MV-4-11 (cell line): ENCODE measurements at regions not wholly inside any gene's neighbourhood (a gene's known extent, or its start where the extent isn't known, plus 50 kb on each side); places are given as distances from the start of the nearest gene placed in this dataset.

Source experiments
- DNase-seq: peaks from one replicate; lab custom pipeline; 2025; lab: John Stamatoyannopoulos, UW

DNA sequence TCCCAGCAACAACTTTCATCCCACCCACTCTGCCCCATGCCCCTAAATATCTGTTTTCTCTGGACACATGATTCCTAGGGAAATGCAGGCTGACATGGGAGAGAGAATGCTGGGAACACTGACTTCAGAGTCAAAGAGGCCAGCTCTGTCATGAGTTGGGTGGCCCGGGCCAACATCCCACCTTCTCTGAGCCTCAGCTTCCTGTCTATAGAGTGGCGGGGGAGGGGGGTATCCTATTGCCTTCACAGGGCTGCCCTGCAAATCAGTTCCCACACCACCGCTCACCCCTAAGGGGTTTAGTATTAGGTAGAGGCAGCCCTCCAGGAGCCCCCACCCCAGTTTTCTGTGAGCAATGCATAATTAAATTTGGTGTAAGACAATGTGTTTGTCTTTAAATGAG lies 175.0 kb upstream of the NCAM1 start:
- DNase-seq, result no peak

DNA sequence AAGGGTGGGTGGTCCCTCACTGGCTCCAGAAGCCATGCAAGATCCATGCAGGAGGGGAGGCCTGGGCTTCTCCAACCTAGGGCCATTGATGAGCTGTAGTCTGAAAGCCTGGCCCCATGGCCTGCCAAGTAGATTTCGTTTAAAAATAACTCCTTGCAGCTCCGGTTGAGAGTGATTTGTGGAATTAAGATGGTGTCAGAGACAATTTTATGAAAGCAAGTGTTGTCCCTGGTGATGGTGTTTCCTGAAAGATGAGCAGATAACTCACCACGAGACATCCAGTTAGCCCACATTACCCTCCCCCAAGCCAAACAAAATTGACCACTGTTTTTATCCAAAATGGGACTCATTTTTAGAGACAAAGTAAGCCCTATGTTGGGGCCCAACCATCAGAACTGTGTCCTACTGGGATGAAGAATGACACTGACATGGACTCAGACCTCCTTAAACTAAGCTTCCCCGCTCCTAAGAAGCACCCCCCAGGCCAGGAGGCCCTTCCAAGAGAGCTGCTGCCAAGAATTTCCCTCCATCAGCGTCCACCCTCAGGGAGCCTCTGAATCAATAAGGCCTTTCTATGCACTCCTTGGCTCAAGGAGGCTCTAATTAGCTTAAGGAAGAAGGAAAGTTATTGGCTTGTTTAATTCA lies 174.2 kb upstream of the NCAM1 start:
- DNase-seq, result no peak

DNA sequence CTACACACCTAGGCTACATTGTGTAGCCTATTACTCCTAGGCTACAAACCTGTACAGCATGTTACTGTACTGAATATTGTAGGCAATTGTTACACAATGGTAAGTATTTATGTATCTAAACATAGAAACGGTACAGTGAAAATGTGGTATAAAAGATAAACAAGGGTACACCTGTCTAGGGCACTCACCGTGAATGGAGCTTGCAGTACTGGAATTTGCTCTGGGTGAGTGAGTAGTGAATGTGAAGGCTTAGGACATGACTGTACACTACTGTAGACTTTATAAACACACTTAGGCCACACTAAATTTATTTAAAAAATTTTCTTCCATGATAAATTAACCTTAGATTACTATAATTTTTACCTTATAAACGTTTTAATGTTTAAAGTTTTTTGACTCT lies 171.7 kb upstream of the NCAM1 start:
- DNase-seq, result no peak

DNA sequence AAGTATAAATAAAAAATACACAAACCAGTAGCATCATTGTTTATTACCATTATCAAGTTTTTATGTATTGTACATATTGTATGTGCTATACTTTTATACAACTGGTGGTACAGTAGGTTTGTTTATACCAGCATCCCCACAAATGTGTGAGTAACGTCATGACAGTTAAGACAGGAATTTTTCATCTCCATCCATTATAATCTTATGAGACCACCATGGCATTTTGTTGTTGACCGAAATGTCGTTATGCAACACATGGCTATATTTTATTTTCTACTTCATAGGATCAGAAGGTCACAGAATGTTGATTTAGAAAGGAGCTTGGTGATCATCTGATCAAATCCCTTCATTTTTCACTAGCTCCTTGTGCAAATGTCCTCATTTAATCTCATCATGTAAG lies 170.9 kb upstream of the NCAM1 start:
- DNase-seq, result no peak

DNA sequence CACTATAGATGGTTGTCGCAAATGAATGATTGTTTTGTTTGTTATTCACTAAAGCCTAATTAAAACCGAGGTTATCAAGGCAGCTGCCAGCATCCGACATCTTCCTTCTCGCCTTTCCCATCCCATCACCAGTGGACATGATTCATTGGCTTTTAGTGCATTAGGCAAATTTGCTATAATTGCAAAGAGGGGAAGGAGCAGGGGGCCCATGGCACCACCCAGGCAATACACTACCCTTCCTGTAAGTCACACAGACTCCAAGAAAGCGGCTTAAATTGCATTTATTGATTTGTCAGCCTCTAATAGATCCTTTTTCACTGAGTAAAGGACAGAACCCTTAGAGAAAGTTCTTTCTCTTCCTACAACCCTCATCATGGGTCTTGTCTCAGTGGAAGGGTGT lies 169.2 kb upstream of the NCAM1 start:
- DNase-seq, result no peak

DNA sequence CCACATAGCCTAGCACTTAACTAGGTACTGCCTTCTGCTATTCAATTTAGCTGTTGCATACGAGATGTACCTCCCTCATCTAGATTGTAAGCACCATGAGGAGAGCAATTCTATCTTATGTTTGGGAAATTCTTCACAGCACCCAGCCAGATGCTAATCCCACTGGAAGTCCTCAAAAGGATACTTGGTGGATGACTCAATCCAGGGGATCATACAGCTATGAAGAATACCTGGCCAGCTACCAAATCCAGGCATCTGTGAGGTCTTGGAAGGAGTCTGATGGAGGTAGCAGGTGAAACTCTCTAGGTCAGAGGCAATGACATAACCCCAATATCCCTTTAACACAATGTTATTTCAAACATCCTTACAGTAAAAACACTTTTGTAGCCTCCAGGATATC lies 167.8 kb upstream of the NCAM1 start:
- DNase-seq, result no peak

DNA sequence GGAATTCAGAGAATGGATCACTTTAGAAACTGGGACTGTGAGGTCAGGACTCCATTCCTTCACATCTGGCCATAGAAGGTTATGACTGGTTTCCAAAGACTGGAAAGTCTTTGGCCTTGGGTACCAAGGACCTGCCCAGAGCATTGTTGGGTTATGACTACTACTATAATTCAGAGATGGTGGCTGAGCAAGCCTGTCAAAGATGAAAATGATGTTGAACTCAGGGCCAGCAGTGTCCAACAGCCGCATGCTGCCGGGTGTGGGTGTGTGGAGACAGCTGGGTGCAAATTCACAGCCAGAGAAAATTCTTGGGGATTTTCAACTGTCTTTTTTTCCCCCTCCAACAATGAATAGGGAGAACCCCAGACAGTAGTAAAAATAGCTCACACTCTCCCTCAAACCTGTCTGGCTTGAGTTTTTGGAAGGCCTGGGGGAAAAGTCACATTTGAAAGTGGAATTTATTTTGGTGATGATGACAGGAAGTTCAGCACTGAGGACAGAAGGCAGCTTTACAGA lies 166.8 kb upstream of the NCAM1 start:
- no peak for DNase-seq

DNA sequence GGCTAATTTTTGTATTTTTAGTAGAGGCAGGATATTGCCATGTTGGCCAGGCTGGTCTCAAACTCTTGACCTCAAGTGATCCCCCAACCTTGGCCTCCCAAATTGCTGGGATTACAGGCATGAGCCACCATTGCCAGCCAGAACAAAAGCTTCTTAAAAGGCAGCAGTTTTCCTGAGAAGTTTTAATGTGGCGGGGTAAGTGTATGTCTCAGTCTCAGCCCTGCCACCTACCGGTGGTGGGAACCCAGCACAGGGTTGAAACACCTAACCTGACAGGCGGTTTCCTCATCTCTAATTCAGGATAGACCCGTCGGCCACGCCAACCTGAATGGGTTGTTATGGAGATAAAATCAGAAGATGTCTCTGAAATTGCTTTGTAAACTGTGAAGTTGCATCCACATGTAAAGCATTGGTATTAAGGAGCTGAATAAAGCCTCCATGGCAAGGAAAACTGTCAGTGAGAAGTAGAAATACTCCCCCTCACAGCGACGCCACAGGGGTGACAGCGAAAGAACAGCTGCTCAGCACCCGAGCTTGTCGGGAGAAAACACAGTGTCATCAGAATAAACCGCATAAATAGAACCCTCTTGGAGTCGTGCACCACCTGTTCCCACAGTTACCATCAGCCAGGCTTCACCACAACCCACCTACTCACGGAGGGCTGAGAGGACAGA lies 165.9 kb upstream of the NCAM1 start:
- DNase-seq, result no peak

DNA sequence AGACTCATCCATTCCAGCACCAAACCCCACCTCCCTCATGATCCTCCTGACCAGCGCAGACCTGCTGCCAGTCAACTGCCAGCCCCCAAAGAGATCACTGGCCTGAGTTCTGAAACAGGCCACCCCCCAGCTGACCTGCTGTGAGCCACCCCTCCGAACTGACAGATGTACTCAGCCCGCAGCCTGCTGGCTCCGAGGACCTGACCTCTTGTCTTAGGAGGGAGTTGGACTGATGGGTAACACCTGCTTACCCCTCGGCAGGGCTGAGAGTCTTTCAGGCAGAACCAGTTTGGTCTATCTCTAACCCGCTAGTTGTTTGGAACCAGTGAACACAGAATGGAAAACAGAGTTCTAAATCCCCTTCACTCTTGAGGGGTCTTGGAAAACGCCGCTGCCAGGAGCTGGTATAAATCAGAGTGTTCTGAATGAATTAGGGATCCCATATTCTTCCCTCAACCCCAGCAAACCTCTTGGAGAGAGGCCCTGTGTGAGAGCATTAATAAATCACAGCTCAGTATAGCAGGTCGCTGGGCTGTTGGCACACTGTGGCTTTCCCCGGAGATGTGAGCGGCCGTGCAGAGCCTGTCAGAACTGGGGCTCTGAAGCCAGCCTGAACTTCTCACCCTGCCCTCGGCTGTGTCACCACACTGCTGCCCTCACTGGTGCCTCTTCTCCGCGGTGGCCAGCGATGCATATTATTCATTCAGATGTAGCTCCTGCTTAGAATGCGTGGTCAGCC lies 165.1 kb upstream of the NCAM1 start:
- no peak for DNase-seq

DNA sequence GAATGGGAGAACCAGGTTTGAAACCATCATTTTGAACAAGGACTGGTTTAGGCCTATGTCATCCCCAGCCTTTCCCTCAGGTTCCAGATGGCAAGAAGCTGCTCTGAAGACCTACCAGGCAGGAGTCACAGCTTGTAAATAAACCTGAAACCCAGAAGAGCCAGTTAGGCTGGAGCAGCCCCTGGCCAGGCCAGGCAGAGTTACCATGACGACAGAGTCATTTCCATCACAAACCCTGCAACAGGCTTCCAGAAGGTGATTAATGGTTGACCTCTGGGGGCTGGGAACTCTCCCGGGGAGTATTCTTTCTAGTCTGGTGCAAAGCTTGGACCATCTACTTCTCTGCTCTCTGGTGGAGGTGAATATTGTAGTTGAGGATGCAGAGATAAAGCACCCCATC lies 164.1 kb upstream of the NCAM1 start:
- no peak for DNase-seq

DNA sequence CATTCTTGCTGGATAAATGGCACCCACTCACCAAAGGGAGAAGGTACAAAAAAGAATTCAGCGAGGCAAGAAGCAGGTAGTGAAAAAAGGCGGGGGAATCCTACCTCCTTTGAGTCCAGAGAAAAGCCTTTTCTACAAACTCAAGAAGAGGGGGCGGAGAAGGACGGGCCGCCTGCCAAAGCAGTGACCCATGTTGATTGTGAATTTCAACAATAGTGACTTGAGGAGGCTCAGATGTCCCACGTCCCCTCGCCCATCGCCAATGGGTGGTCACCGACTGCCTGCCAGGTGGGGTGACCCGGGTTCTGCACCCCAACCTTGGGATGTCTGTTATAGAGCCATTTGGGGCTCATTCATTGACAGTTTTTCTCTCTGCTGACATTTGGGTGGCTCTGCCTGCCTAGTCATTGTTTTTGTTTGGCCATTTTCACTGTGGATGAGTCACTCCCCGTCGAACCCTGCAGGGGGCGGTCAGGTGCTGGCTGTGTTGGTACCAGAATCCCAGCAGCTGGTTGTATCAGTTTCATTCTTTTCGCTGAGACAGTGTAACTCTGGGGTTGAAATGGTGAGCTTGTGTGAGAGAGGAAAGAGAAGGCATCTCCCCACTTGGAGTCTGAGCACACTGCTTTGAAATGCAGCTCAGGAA lies 163.4 kb upstream of the NCAM1 start:
- DNase-seq, result no peak

DNA sequence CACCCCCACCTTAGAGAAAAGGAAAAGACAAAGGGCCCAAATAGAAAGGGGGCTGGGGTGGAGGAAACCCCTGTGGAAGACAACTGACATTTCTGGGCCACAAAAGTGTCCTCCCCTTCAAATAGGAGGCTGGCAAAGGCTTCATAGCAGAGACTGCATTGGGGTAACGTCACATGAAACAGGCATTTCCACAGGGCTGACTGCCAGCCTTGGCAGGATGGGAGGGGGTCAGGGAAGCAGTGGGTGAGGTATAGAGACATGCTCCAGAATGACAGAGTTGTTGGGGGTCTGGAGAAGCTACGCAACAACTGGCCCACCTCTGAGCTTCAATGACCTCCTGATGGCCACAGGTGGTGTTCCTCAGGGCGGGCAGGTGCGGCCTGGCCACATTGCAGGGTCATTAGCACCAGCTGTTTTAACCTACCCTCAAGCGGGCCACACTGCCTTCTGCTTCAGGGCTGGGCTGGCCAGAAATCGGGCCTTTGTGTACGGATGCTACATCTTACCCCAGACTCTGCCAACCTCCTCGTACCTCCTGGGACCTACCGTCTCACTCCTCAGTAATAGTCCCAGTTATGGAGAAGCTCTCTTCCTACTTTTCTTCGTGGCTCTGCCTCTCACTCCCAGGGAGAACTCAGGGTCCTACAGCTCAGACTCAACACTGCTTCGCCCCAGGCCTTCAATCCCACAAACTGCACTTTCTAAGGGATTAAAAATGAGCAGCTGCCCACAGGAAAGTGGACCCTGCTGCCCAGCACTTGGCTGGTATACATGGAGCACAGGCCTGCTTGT lies 160.0 kb upstream of the NCAM1 start:
- no peak for DNase-seq

DNA sequence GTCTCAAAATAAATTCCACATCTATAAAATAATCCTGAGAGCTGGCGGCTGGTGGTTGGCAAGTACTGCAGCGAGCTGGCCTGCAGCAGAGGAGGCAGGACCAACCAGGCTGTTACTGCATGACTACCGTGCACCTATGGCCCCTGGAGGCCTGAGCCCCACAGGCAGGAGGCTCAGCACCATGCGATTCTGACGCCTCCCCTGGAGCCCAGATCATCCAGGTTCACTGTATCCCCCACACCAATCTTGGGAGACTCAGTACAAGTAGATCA lies 159.5 kb upstream of the NCAM1 start:
- no peak for DNase-seq

DNA sequence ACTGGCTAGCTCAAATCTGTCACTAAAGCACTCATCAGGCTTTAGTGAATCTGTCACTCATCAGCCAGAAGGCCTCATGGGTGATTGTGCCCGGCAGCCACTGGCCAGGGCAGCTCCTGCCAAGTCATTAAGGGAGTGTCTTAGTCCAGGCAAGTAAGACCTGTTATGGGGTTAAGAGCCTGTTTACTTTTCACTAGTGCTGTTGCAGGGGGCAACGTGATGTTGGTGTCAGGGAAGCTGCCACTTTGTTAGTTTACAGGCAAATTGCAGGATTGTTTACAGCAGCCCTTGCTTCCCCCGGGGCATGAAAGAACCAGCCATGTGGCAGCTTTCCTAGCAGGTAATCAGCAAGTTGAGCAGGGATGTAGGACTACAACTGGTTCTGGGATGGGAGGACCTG lies 155.6 kb upstream of the NCAM1 start:
- no peak for DNase-seq

DNA sequence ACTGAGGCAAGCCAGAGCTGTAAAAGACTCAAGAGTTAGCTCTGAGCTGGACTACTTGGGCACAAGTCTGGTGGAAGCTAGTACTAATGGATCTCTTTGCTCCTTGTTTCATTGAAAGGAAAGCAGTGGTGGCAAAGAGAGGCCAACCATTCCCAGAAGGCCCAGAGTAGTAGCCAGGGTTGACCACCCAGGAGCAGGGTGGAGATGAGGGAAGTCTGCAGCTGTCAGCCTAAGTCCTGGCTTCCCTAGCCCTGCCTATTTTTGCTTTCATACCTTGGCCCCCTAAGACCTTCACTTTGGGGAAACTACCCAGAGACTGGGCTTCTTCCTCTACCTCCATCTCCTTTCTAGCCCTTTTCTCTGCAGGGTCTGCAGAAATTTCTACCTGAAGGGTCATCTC lies 155.0 kb upstream of the NCAM1 start:
- DNase-seq, result no peak

DNA sequence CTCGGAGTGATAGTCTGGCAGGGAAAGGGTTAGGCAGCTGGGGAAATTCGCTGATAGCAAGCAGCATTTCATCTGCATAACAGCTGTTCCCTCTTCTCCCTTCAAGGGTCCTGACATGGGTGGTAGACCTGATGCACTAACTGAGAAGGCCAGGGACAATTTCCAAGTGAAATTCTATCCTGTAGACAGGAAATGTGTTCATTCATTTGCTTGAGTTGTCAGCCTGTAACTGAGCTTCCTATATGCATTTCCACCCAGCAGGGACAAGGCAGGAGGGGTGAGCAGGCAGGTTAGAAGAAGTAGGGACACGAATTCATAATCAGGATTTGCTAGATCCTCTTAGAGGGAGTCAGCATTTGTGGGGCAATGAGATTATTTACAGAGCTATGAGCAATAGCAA lies 154.3 kb upstream of the NCAM1 start:
- DNase-seq, result no peak

DNA sequence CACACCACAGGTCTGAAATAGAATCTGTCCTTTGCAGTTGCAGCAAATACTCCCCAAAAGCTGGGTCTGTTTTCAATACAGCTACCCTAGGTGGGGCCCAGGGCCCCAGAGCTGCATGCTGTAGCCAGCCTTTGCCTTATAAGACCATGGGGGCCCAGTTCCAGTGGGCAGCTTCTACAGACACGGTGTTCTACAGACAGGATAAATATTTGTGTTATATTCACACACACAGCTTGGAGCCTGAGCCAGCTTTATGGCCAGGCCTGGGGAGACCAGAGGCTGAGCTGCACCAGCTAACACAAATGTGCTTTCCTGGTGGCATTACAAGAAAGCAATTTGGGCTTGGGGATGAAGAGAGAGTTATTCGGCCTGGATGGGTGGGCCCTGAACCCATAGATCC lies 151.8 kb upstream of the NCAM1 start:
- DNase-seq, result no peak

DNA sequence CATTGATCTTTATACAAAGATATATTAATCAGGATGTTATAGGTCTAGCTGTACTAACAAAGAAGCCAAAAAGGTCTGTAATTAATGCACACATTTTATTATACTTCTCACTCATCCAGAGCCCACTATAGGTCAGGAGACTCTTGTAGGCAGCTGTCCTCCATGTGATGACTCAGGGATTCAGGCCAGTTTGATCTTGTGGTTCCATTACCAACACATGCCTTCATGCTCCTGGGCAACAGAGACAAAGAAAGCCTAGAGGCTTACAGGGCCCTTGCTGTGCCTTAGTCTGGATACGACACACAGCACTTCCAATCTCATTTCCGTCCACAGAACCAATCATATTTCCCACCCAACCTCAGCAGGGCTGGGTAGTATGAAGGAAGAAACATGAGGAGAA lies 150.3 kb upstream of the NCAM1 start:
- no peak for DNase-seq

DNA sequence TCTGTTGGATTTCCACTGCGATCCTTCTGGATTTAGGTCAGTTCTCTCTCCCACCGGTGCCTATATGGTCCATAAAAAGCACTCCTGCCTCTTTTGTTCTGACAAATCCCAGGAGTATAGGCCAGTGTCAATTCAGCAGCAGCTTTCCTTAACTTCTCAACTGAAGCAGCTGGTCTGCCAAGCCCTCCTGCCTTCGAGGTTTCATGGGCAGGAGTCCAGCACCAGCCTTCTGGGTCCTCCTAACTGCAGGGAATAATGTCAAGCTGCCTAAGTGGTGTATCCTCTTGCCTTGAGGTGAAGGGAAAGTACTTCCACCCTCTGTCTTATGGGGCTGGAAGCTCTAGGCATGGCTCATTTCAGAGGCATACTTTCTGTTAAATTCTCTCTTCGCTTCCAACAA lies 149.4 kb upstream of the NCAM1 start:
- DNase-seq, result no peak

DNA sequence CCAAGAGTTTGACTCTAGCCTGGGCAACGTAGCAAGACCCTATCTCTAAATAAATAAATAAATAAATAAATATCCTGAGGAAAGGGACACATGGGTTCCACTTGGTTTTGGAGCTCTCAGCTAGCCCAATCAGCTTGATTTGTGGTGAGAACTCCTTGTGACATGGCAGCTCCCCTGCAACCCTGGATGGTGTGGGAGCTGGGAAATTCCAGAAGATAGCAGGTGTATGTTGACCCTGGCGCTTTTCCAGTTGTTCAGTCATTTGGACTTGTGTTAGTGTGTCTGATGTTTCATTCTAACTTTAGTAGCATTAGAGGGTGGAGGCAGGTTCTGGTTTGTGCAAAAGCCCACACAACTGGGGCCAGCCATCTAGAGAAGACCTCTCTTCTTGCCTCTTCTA lies 148.5 kb upstream of the NCAM1 start:
- DNase-seq, result no peak

DNA sequence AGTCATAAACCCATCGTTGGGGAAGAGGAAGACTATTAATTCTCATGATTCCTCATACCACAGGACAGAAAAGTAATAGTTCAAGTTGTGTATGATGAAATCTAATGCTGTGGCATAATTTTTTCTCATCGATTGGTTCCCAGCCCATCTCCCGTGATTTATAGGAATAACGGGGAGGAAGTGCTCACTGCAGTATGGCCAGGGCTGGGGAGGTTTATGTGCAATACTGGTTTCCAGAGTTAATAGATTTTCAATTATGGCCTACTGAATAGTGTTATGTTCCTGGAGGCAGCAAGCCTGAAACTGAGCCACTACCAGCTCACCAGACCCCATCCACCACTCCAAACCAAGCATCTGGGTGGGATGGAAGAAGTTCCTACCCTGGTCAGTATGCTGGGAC lies 147.1 kb upstream of the NCAM1 start:
- DNase-seq, result no peak

DNA sequence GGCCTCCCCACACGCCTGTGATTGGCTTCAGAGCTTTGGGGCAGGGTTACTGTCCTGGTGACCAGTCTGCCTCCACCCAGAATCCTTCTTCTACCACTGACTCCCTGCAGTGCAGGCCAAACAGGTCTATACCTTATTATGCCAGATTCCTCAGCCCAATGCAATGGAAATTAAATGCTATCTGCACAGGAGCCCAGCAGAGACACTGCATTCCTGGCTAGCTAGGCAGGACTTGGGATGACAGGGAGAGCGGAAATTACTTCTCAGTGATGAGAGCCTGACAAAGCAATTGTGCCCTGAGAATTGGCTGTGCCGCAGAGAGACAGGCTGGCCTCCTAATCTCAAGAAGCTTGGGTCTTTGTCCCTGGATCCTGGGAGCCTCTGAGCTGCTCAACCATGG lies 143.8 kb upstream of the NCAM1 start:
- DNase-seq, result no peak
